Brain microvascular endothelial cell (primary cell): ENCODE measurements at regions not wholly inside any gene's neighbourhood (a gene's known extent, or its start where the extent isn't known, plus 50 kb on each side); places are given as distances from the start of the nearest gene placed in this dataset.

Experiments
- DNase-seq: peaks from one replicate; pipeline ENCODE4 v3.0.0-alpha.2; 2020
- H3K27ac ChIP-seq: fragments of 250-450 bp; sonication (Bioruptor Pico); 2 replicates; pipeline ENCODE4 v1.5.1; 2020; ENCODE audit warnings: mild to moderate bottlenecking, moderate library complexity
- H3K27me3 ChIP-seq: fragments of 250-450 bp; sonication (Bioruptor Pico); replicated peaks from 2 replicates; pipeline ENCODE4 v1.5.1; 2020; ENCODE audit warnings: mild to moderate bottlenecking
- H3K36me3 ChIP-seq: fragments of 250-450 bp; sonication (Bioruptor Pico); replicated peaks from 2 replicates; pipeline ENCODE4 v1.5.1; 2020; ENCODE audit warnings: mild to moderate bottlenecking
- H3K4me3 ChIP-seq: 2 replicates; pipeline ENCODE4 v1.5.1; 2011; ENCODE audit warnings: low read depth, mild to moderate bottlenecking, control low read depth, low read length, moderate library complexity
- in situ Hi-C: cut with HindIII; loops from 2 replicates; pipeline ENCODE4 v1.10.0; 2017; ENCODE audit warnings: low sequenced_read_pairs, low pct_ligation_motif_present
- TF ChIP-seq, protein P1 (sequence below): IDR thresholded peaks from 2 replicates; pipeline ENCODE4 v1.5.1; 2011; ENCODE audit warnings: low read depth, mild to moderate bottlenecking, moderate library complexity, low read length, control low read depth, inconsistent platforms; ENCODE audit errors: missing control alignments

DNA sequence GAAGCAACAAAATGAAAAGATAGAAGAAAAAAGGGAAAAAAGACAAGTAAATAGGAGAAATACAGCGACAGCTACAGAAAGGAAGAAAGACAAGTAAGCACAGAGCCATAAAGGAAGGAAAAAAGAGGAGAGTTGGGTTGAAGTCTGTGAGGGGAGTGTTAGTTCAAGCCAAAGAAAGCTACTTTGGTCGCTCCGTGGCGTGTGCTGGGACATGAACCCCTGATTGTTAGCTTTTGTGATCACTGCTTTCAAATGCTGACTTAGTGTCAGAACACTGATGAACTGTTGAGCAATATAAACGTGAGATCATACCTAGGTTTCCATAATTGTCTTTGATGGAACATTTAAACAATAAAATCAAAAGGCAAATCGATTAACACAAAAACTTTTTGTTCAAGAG, 370.1 kb downstream of the TMEM161B start:
- no peak overlapping the region for H3K4me3 ChIP-seq
- DNase-seq: no peak
- TF ChIP-seq, protein P1, sequence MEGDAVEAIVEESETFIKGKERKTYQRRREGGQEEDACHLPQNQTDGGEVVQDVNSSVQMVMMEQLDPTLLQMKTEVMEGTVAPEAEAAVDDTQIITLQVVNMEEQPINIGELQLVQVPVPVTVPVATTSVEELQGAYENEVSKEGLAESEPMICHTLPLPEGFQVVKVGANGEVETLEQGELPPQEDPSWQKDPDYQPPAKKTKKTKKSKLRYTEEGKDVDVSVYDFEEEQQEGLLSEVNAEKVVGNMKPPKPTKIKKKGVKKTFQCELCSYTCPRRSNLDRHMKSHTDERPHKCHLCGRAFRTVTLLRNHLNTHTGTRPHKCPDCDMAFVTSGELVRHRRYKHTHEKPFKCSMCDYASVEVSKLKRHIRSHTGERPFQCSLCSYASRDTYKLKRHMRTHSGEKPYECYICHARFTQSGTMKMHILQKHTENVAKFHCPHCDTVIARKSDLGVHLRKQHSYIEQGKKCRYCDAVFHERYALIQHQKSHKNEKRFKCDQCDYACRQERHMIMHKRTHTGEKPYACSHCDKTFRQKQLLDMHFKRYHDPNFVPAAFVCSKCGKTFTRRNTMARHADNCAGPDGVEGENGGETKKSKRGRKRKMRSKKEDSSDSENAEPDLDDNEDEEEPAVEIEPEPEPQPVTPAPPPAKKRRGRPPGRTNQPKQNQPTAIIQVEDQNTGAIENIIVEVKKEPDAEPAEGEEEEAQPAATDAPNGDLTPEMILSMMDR: no peak
- in situ Hi-C loops: no loop called here
- no peak overlapping the region for H3K27ac ChIP-seq
- H3K36me3 ChIP-seq: no peaks in the 10 kb centered on the region
- no peaks in the 10 kb centered on the region for H3K27me3 ChIP-seq

- H3K4me3 ChIP-seq: no peak overlapping the region
- H3K27me3 ChIP-seq: no peaks in the 10 kb centered on the region
- no peak for DNase-seq
- H3K27ac ChIP-seq: no peak overlapping the region
- in situ Hi-C loops: no loop called here
- TF ChIP-seq, protein P1: no peak
- H3K36me3 ChIP-seq: no peaks in the 10 kb centered on the region
These were observed 380.5 kb downstream of the TMEM161B start for GRCh38 chr5:87888139-87888538.

GRCh38 chr5:87887247-87887646, 381.4 kb downstream of the TMEM161B start:
- no peaks in the 10 kb centered on the region for H3K36me3 ChIP-seq
- no peak overlapping the region for H3K27ac ChIP-seq
- no peaks in the 10 kb centered on the region for H3K27me3 ChIP-seq
- TF ChIP-seq, protein P1: no peak
- in situ Hi-C loops: no loop called here
- H3K4me3 ChIP-seq: no peak overlapping the region
- no peak for DNase-seq

DNA sequence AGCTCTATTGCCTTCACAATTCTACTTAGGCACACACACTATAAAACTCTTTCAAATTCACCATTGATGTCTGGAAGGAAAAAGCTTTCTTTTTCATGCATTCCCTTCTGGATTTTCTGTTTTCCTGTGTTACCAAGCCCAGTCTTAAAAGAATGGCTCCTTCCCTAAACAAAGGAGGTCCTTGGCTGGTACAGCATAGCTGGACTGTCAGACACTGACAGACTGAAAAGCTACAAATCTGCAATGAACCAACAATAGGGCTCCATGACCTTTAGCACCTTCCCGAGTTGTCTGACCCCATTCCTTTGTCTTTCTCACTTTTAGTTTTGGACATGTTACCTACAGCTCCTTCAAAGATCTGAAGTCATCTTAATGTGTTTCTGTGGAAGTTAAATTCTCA, 382.5 kb downstream of the TMEM161B start:
- TF ChIP-seq, protein P1: no peak
- in situ Hi-C loops: no loop called here
- Histone ChIP-seq H3K36me3 (no peaks in the 10 kb centered on the region), H3K27me3 (no peaks in the 10 kb centered on the region), H3K4me3 (no peak overlapping the region), H3K27ac (no peak overlapping the region)
- no peak for DNase-seq

DNA sequence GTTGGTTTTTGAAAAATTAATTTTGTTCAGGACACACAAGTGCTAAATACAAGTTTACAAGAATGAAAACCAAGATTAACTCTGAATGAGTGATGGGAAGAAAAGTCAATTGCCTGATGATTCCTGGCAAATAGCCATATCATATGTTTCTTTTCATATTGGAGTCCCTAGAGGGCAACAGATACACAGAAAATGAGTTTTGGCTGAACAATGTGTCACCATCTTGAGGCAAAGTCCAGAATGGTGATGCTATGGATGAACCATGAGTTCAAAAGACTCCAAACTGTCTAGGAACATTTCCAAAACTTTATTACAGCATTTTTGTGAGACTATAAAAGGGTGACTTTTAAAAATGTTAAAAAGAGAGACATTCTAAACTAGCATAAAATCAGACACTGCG, 382.9 kb downstream of the TMEM161B start:
- in situ Hi-C loops: no loop called here

GRCh38 chr5:87877495-87877894, 391.1 kb downstream of the TMEM161B start:
- no peak overlapping the region for H3K27ac ChIP-seq
- no peaks in the 10 kb centered on the region for H3K27me3 ChIP-seq
- TF ChIP-seq, protein P1: no peak
- no peaks in the 10 kb centered on the region for H3K36me3 ChIP-seq
- H3K4me3 ChIP-seq: no peak overlapping the region
- DNase-seq: no peak
- in situ Hi-C loops: no loop called here

More for the DNA sequence above, 382.9 kb downstream of the TMEM161B start:
- H3K4me3 ChIP-seq: no peak overlapping the region
- TF ChIP-seq, protein P1: no peak
- DNase-seq: no peak
- H3K27ac ChIP-seq: no peak overlapping the region
- H3K27me3 ChIP-seq: no peaks in the 10 kb centered on the region
- H3K36me3 ChIP-seq: no peaks in the 10 kb centered on the region
